ENCODE measurements at regions not wholly inside any gene's neighbourhood (a gene's known extent, or its start where the extent isn't known, plus 50 kb on each side); places are given as distances from the start of the nearest gene placed in this dataset.
"Not testable (repeated sequence)": the region's sequence is repeated elsewhere in the genome, so short reads cannot be mapped to it uniquely, and the experiment has no call there.

- H3K27me3 Mint-ChIP-seq = no peaks in the 10 kb centered on the region
- no peak for DNase-seq
- no peak for ATAC-seq
- no peak overlapping the region for H3K4me3 Mint-ChIP-seq
- no peaks in the 10 kb centered on the region for H3K4me1 Mint-ChIP-seq
- peaks cover 6% of the 10 kb centered on the region for H3K9me3 Mint-ChIP-seq
- no peaks in the 10 kb centered on the region for H3K36me3 Mint-ChIP-seq (ENCODE audit: low read depth)
- H3K27ac Mint-ChIP-seq = no peak overlapping the region
Observed at GRCh38 chr4:19510993-19511392, 740.7 kb upstream of the SLIT2 start.

- DNase-seq (no peak), ATAC-seq (no peak)
- Mint-ChIP-seq H3K27me3 (no peaks in the 10 kb centered on the region), H3K4me1 (no peaks in the 10 kb centered on the region), H3K27ac (no peak overlapping the region), H3K36me3 (ENCODE audit: low read depth) (no peaks in the 10 kb centered on the region), H3K4me3 (no peak overlapping the region), H3K9me3 (peaks cover 4% of the 10 kb centered on the region)
Observed at GRCh38 chr4:19508442-19508841, 743.3 kb upstream of the SLIT2 start.

- no peaks in the 10 kb centered on the region for H3K27me3 Mint-ChIP-seq
Observed at GRCh38 chr4:19497705-19498104, 754.0 kb upstream of the SLIT2 start.

GRCh38 chr4:19496756-19497155 is 754.9 kb upstream of the SLIT2 start:
- DNase-seq (no peak), ATAC-seq (no peak)
- Mint-ChIP-seq H3K4me3 (no peak overlapping the region), H3K36me3 (ENCODE audit: low read depth) (no peaks in the 10 kb centered on the region), H3K27me3 (no peaks in the 10 kb centered on the region), H3K4me1 (no peaks in the 10 kb centered on the region), H3K27ac (no peak overlapping the region), H3K9me3 (peaks cover 19% of the 10 kb centered on the region)

More at GRCh38 chr4:19497705-19498104, 754.0 kb upstream of the SLIT2 start:
- no peak for ATAC-seq
- H3K4me1 Mint-ChIP-seq = no peaks in the 10 kb centered on the region
- H3K36me3 Mint-ChIP-seq (ENCODE audit: low read depth) = no peaks in the 10 kb centered on the region
- H3K4me3 Mint-ChIP-seq = no peak overlapping the region
- H3K9me3 Mint-ChIP-seq = peaks cover 13% of the 10 kb centered on the region
- no peak overlapping the region for H3K27ac Mint-ChIP-seq
- DNase-seq = no peak

- Mint-ChIP-seq H3K4me3 (no peak overlapping the region), H3K9me3 (peaks cover 19% of the 10 kb centered on the region), H3K27ac (no peak overlapping the region), H3K4me1 (no peaks in the 10 kb centered on the region), H3K27me3 (no peaks in the 10 kb centered on the region), H3K36me3 (ENCODE audit: low read depth) (no peaks in the 10 kb centered on the region)
- no peak for DNase-seq
- ATAC-seq = no peak
Observed at GRCh38 chr4:19494961-19495360, 756.7 kb upstream of the SLIT2 start.

GRCh38 chr4:19492606-19493005 is 759.1 kb upstream of the SLIT2 start:
- H3K4me3 Mint-ChIP-seq = no peak overlapping the region
- no peak for ATAC-seq
- H3K4me1 Mint-ChIP-seq = no peaks in the 10 kb centered on the region
- H3K27ac Mint-ChIP-seq = no peak overlapping the region
- peaks cover 19% of the 10 kb centered on the region for H3K9me3 Mint-ChIP-seq
- no peaks in the 10 kb centered on the region for H3K36me3 Mint-ChIP-seq (ENCODE audit: low read depth)
- H3K27me3 Mint-ChIP-seq = no peaks in the 10 kb centered on the region
- no peak for DNase-seq

- H3K4me3 Mint-ChIP-seq = no peak overlapping the region
- H3K9me3 Mint-ChIP-seq = peaks cover 4% of the 10 kb centered on the region
- H3K27ac Mint-ChIP-seq = no peak overlapping the region
- ATAC-seq (no peak), DNase-seq (no peak)
- H3K4me1 Mint-ChIP-seq = no peaks in the 10 kb centered on the region
- no peaks in the 10 kb centered on the region for H3K27me3 Mint-ChIP-seq
- no peaks in the 10 kb centered on the region for H3K36me3 Mint-ChIP-seq (ENCODE audit: low read depth)
Observed at GRCh38 chr4:19486400-19486799, 765.3 kb upstream of the SLIT2 start.

- Mint-ChIP-seq H3K4me3 (no peak overlapping the region), H3K4me1 (no peaks in the 10 kb centered on the region), H3K36me3 (ENCODE audit: low read depth) (no peaks in the 10 kb centered on the region), H3K27me3 (no peaks in the 10 kb centered on the region), H3K27ac (no peak overlapping the region), H3K9me3 (peaks cover 4% of the 10 kb centered on the region)
- ATAC-seq (no peak), DNase-seq (no peak)
Observed at GRCh38 chr4:19478791-19479190, 772.9 kb upstream of the SLIT2 start.

GRCh38 chr4:19473569-19473968 is 778.1 kb upstream of the SLIT2 start:
- no peak for ATAC-seq
- DNase-seq = no peak
- Mint-ChIP-seq H3K4me1 (no peaks in the 10 kb centered on the region), H3K4me3 (no peak overlapping the region), H3K27ac (no peak overlapping the region), H3K27me3 (no peaks in the 10 kb centered on the region), H3K36me3 (ENCODE audit: low read depth) (no peaks in the 10 kb centered on the region), H3K9me3 (peaks cover 6% of the 10 kb centered on the region)

- Mint-ChIP-seq H3K36me3 (ENCODE audit: low read depth) (no peaks in the 10 kb centered on the region), H3K27me3 (no peaks in the 10 kb centered on the region), H3K4me3 (no peak overlapping the region), H3K4me1 (no peaks in the 10 kb centered on the region), H3K9me3 (peaks cover 6% of the 10 kb centered on the region), H3K27ac (no peak overlapping the region)
- DNase-seq (no peak), ATAC-seq (no peak)
Observed at GRCh38 chr4:19472666-19473065, 779.0 kb upstream of the SLIT2 start.

- H3K27me3 Mint-ChIP-seq; H3K36me3 Mint-ChIP-seq (ENCODE audit: low read depth); DNase-seq; H3K4me3 Mint-ChIP-seq; ATAC-seq; H3K4me1 Mint-ChIP-seq; H3K27ac Mint-ChIP-seq: not testable (repeated sequence)
- peaks cover 10% of the 10 kb centered on the region for H3K9me3 Mint-ChIP-seq
Observed at GRCh38 chr4:19470001-19470400, 781.7 kb upstream of the SLIT2 start.

GRCh38 chr4:19462117-19462516 is 789.6 kb upstream of the SLIT2 start:
- Mint-ChIP-seq H3K4me3 (no peak overlapping the region), H3K4me1 (no peaks in the 10 kb centered on the region), H3K27ac (no peak overlapping the region), H3K36me3 (ENCODE audit: low read depth) (no peaks in the 10 kb centered on the region), H3K9me3 (peaks cover 4% of the 10 kb centered on the region), H3K27me3 (no peaks in the 10 kb centered on the region)
- ATAC-seq = no peak
- DNase-seq = no peak

GRCh38 chr4:19455850-19456602 is 795.7 kb upstream of the SLIT2 start:
- Mint-ChIP-seq H3K4me3 (no peak overlapping the region), H3K27me3 (no peaks in the 10 kb centered on the region), H3K36me3 (ENCODE audit: low read depth) (no peaks in the 10 kb centered on the region), H3K27ac (no peak overlapping the region), H3K9me3 (peaks cover 12% of the 10 kb centered on the region), H3K4me1 (no peaks in the 10 kb centered on the region)
- DNase-seq = no peak
- ATAC-seq = no peak

GRCh38 chr4:19455196-19455595 is 796.5 kb upstream of the SLIT2 start:
- H3K36me3 Mint-ChIP-seq (ENCODE audit: low read depth) = no peaks in the 10 kb centered on the region
- no peak overlapping the region for H3K27ac Mint-ChIP-seq
- H3K4me3 Mint-ChIP-seq = no peak overlapping the region
- ATAC-seq (no peak), DNase-seq (no peak)
- peaks cover 12% of the 10 kb centered on the region for H3K9me3 Mint-ChIP-seq
- no peaks in the 10 kb centered on the region for H3K27me3 Mint-ChIP-seq
- H3K4me1 Mint-ChIP-seq = no peaks in the 10 kb centered on the region

- peaks cover 27% of the 10 kb centered on the region for H3K9me3 Mint-ChIP-seq
- ATAC-seq (no peak), DNase-seq (no peak)
- no peaks in the 10 kb centered on the region for H3K27me3 Mint-ChIP-seq
- H3K4me3 Mint-ChIP-seq = no peak overlapping the region
- H3K27ac Mint-ChIP-seq = no peak overlapping the region
- no peaks in the 10 kb centered on the region for H3K36me3 Mint-ChIP-seq (ENCODE audit: low read depth)
- no peaks in the 10 kb centered on the region for H3K4me1 Mint-ChIP-seq
Observed at GRCh38 chr4:19438233-19438632, 813.5 kb upstream of the SLIT2 start.

- ATAC-seq = no peak
- Mint-ChIP-seq H3K36me3 (ENCODE audit: low read depth) (no peaks in the 10 kb centered on the region), H3K9me3 (peaks cover 30% of the 10 kb centered on the region), H3K4me1 (no peaks in the 10 kb centered on the region), H3K27ac (no peak overlapping the region), H3K27me3 (no peaks in the 10 kb centered on the region), H3K4me3 (no peak overlapping the region)
- no peak for DNase-seq
Observed at GRCh38 chr4:19437008-19437407, 814.7 kb upstream of the SLIT2 start.

Measured in activated naive CD8-positive, alpha-beta T cell treated with anti-CD3 and anti-CD28 coated beads, Interleukin-2, amount 50 U/mL, for 24 hours (primary cell).